WERI-Rb-1 (cell line): ENCODE measurements at regions not wholly inside any gene's neighbourhood (a gene's known extent, or its start where the extent isn't known, plus 50 kb on each side); places are given as distances from the start of the nearest gene placed in this dataset.
"Not testable (repeated sequence)": the region's sequence is repeated elsewhere in the genome, so short reads cannot be mapped to it uniquely, and the experiment has no call there.

Source experiments
- DNase-seq: peaks from one replicate; pipeline ENCODE4 v3.0.0-alpha.2; 2020
- H3K27ac ChIP-seq: fragments of 250-450 bp; sonication (Bioruptor Pico); 2 replicates; pipeline ENCODE4 v1.5.1; 2020; ENCODE audit warnings: mild to moderate bottlenecking, moderate library complexity
- H3K27me3 ChIP-seq: fragments of 250-450 bp; sonication (Bioruptor Pico); 2 replicates; pipeline ENCODE4 v1.5.1; 2021; ENCODE audit warnings: mild to moderate bottlenecking, low read depth, moderate library complexity; ENCODE audit not compliant: insufficient read depth, severe bottlenecking
- H3K36me3 ChIP-seq: fragments of 250-450 bp; sonication (Bioruptor Pico); 2 replicates; pipeline ENCODE4 v1.5.1; 2020; ENCODE audit warnings: mild to moderate bottlenecking, moderate library complexity
- H3K4me3 ChIP-seq: 2 replicates; pipeline ENCODE4 v1.5.1; 2011; ENCODE audit warnings: low read depth, mild to moderate bottlenecking, control low read depth, low read length
- H3K9me3 ChIP-seq: fragments of 250-450 bp; sonication (Bioruptor Pico); 2 replicates; pipeline ENCODE4 v1.5.1; 2021; ENCODE audit warnings: mild to moderate bottlenecking, moderate library complexity; ENCODE audit not compliant: severe bottlenecking
- TF ChIP-seq, protein P1 (sequence below): IDR thresholded peaks from 2 replicates; pipeline ENCODE4 v1.5.1; 2011; ENCODE audit warnings: low read depth, mild to moderate bottlenecking, control low read depth, inconsistent platforms, low read length

DNA sequence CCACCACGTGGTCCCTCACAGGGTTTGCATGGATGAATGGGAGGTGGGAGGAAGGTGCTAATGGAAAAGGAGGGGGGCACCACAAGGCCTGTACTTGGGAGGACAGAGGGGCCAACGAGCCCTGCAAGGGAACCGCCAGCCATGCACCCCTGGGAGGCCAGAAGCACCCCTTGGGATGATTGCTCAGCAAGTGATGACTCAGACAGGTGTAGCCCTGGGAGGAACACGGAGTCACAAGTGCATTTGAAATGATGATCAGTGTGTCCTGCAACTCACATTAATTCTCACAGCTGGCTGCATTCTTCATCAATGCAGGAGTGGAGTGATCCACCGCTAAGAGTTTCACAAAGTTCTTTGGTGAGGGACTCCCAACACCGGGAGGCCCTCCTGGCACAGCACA is 82.8 kb upstream of the ZNF254 start:
- no peak for DNase-seq
- TF ChIP-seq, protein P1, sequence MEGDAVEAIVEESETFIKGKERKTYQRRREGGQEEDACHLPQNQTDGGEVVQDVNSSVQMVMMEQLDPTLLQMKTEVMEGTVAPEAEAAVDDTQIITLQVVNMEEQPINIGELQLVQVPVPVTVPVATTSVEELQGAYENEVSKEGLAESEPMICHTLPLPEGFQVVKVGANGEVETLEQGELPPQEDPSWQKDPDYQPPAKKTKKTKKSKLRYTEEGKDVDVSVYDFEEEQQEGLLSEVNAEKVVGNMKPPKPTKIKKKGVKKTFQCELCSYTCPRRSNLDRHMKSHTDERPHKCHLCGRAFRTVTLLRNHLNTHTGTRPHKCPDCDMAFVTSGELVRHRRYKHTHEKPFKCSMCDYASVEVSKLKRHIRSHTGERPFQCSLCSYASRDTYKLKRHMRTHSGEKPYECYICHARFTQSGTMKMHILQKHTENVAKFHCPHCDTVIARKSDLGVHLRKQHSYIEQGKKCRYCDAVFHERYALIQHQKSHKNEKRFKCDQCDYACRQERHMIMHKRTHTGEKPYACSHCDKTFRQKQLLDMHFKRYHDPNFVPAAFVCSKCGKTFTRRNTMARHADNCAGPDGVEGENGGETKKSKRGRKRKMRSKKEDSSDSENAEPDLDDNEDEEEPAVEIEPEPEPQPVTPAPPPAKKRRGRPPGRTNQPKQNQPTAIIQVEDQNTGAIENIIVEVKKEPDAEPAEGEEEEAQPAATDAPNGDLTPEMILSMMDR = no peak
- Histone ChIP-seq H3K27ac (no peak overlapping the region), H3K27me3 (peaks cover 30% of the 10 kb centered on the region), H3K36me3 (no peaks in the 10 kb centered on the region), H3K4me3 (no peak overlapping the region), H3K9me3 (peaks cover 21% of the 10 kb centered on the region)

DNA sequence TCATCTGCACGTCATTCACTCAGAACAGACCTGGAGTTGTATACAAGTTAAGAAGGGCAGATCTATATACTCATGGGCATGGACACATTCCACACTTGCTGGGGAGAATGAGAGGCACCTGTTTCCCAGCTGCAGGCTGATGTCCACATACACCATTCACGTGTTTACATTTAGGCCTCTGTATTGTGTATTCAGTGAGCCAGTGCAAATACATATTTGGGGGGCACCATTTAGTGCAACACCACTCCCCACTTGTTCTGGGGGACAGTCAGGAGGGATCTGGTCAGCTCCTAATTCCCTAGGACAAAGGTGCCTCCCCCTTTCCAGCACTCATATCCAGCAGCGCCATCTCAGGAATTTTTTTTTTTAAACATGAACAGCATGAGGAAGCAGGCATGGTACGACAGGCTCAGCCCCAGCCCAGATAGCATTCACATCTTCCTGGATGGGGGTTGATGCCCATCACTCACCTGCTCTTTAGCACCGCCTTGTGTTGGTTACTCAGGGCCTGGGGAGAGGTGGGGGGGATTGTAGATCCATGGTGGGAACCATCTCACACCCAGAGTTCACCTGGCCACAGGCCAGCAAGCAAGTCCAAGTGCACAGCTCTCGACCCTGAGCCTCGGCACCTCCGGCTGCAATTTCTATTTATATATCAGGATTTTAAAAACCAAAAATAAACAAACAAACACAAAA is 56.9 kb upstream of the ZNF254 start:
- H3K36me3 ChIP-seq = peaks cover 11% of the 10 kb centered on the region
- no peaks in the 10 kb centered on the region for H3K9me3 ChIP-seq
- no peak overlapping the region for H3K27ac ChIP-seq
- TF ChIP-seq, protein P1 = 0 out of 2 replicates have a peak, but pooled peaks have one; percentile 7
- no peaks in the 10 kb centered on the region for H3K27me3 ChIP-seq
- peak; percentile 8 for DNase-seq
- H3K4me3 ChIP-seq = no peak overlapping the region

GRCh38 chr19:24032651-24033050 is 54.3 kb upstream of the ZNF254 start:
- Histone ChIP-seq H3K4me3 (peak overlapping the region; percentile 32), H3K9me3 (no peaks in the 10 kb centered on the region), H3K36me3 (peaks cover 36% of the 10 kb centered on the region), H3K27me3 (no peaks in the 10 kb centered on the region), H3K27ac (peak overlapping the region; percentile 96)
- TF ChIP-seq, protein P1 = no peak
- DNase-seq = no peak

- Histone ChIP-seq H3K36me3 (peaks cover 44% of the 10 kb centered on the region), H3K9me3 (no peaks in the 10 kb centered on the region), H3K27me3 (no peaks in the 10 kb centered on the region), H3K4me3 (peak overlapping the region; percentile 84), H3K27ac (peak overlapping the region; percentile 96)
- DNase-seq = peak; percentile 93
- TF ChIP-seq, protein P1 = peak; percentile 11; the same call in 1 of the 2 replicates
Observed at GRCh38 chr19:24033301-24033962, 53.6 kb upstream of the ZNF254 start.

DNA sequence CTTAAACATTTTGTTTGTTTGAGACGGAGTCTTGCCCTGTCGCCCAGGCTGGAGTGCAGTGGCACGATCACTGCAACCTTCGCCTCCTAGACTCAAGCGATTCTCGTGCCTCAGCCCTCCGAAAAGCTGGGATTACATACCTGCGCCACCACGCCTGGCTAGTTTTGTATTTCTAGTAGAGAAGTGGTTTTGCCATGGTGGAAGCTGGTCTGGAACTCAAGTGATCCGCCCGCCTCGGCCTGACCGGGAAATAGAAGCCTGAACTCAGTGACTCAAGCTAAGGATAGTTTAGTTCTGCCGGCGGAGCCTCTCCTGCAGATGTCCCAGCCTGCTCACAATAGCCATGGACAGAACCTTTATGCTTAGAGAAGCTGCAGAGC is 53.0 kb upstream of the ZNF254 start:
- Histone ChIP-seq H3K36me3 (peaks cover 49% of the 10 kb centered on the region), H3K9me3 (no peaks in the 10 kb centered on the region), H3K27me3 (no peaks in the 10 kb centered on the region), H3K27ac (peak overlapping the region; percentile 96), H3K4me3 (peak overlapping the region; percentile 84)
- TF ChIP-seq, protein P1 = no peak
- peak; percentile 21 for DNase-seq

- not testable (repeated sequence) for H3K27ac ChIP-seq, DNase-seq, H3K9me3 ChIP-seq, H3K27me3 ChIP-seq, H3K4me3 ChIP-seq
- H3K36me3 ChIP-seq = peaks cover 58% of the 10 kb centered on the region
Observed at GRCh38 chr19:24035261-24035880, 51.6 kb upstream of the ZNF254 start.
